SK-N-SH (cell line): ENCODE measurements at regions not wholly inside any gene's neighbourhood (a gene's known extent, or its start where the extent isn't known, plus 50 kb on each side); places are given as distances from the start of the nearest gene placed in this dataset.

Experiments used
- EP300 ChIP-seq, 2 experiments: IDR thresholded peaks; 2 replicates each; pipeline versions ENCODE4 v1.4.0 to v1.6.1; 2012; ENCODE audit warnings: borderline replicate concordance in 1 of 2, low read depth in 1 of 2, low read length in 1 of 2
- FOSL2 ChIP-seq: IDR thresholded peaks from 2 replicates; pipeline ENCODE4 v1.4.0; 2012; ENCODE audit warnings: low read depth, mild to moderate bottlenecking, moderate library complexity, borderline replicate concordance
- POLR2AphosphoS5 ChIP-seq: IDR thresholded peaks from 2 replicates; pipeline ENCODE4 v1.6.1; 2012; ENCODE audit warnings: low read depth, low read length
- SMC3 ChIP-seq: IDR thresholded peaks from 2 replicates; pipeline ENCODE4 v1.6.1; 2012; ENCODE audit warnings: low read depth, low read length, improper control_type of control experiment
- TAF1 ChIP-seq: IDR thresholded peaks from 2 replicates; pipeline ENCODE4 v1.6.1; 2012; ENCODE audit warnings: low read depth, mild to moderate bottlenecking, low read length, moderate library complexity, borderline replicate concordance
- YY1 ChIP-seq: IDR thresholded peaks from 2 replicates; pipeline ENCODE4 v1.4.0; 2012; ENCODE audit warnings: low read depth, mild to moderate bottlenecking
- TF ChIP-seq, protein P1 (sequence below): fragments of 200-600 bp; sonication (generic); IDR thresholded peaks from 2 replicates; pipeline ENCODE4 v1.6.1; 2017; ENCODE audit warnings: antibody characterized with exemption, mild to moderate bottlenecking, moderate library complexity
- TF ChIP-seq, protein P2 (sequence below): IDR thresholded peaks from 2 replicates; pipeline ENCODE4 v1.6.1; 2012; ENCODE audit warnings: mild to moderate bottlenecking, low read depth, low read length, moderate library complexity

DNA sequence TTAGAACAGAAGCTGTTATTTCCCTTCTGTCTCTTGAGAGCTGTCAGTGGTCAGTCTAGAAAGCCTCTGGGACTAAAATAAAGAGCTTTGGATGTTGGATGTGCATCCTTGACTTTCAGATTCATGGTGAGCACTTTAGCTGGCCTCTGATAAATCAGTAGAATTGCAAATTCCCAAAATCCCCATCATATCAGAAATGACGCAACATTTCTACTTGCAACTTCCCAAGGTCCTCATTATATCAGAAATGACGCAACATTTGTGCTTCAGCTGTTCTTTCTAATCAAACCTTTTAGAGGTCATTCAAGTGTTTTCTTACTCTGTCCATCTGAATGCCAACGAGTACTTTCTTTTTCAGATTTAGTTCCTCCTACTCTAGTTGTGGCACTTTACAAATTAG, 167.3 kb upstream of the MOCS2 start:
- TF ChIP-seq SMC3 (no peak), TAF1 (no peak), EP300 (IDR thresholded peaks at IDR 0.05; ENCODE audit: borderline replicate concordance in 1 of 2, low read depth in 1 of 2, low read length in 1 of 2) (no peak), FOSL2 (no peak), YY1 (no peak), POLR2AphosphoS5 (no peak)
- TF ChIP-seq, protein P1, sequence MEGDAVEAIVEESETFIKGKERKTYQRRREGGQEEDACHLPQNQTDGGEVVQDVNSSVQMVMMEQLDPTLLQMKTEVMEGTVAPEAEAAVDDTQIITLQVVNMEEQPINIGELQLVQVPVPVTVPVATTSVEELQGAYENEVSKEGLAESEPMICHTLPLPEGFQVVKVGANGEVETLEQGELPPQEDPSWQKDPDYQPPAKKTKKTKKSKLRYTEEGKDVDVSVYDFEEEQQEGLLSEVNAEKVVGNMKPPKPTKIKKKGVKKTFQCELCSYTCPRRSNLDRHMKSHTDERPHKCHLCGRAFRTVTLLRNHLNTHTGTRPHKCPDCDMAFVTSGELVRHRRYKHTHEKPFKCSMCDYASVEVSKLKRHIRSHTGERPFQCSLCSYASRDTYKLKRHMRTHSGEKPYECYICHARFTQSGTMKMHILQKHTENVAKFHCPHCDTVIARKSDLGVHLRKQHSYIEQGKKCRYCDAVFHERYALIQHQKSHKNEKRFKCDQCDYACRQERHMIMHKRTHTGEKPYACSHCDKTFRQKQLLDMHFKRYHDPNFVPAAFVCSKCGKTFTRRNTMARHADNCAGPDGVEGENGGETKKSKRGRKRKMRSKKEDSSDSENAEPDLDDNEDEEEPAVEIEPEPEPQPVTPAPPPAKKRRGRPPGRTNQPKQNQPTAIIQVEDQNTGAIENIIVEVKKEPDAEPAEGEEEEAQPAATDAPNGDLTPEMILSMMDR: no peak
- TF ChIP-seq, protein P2, sequence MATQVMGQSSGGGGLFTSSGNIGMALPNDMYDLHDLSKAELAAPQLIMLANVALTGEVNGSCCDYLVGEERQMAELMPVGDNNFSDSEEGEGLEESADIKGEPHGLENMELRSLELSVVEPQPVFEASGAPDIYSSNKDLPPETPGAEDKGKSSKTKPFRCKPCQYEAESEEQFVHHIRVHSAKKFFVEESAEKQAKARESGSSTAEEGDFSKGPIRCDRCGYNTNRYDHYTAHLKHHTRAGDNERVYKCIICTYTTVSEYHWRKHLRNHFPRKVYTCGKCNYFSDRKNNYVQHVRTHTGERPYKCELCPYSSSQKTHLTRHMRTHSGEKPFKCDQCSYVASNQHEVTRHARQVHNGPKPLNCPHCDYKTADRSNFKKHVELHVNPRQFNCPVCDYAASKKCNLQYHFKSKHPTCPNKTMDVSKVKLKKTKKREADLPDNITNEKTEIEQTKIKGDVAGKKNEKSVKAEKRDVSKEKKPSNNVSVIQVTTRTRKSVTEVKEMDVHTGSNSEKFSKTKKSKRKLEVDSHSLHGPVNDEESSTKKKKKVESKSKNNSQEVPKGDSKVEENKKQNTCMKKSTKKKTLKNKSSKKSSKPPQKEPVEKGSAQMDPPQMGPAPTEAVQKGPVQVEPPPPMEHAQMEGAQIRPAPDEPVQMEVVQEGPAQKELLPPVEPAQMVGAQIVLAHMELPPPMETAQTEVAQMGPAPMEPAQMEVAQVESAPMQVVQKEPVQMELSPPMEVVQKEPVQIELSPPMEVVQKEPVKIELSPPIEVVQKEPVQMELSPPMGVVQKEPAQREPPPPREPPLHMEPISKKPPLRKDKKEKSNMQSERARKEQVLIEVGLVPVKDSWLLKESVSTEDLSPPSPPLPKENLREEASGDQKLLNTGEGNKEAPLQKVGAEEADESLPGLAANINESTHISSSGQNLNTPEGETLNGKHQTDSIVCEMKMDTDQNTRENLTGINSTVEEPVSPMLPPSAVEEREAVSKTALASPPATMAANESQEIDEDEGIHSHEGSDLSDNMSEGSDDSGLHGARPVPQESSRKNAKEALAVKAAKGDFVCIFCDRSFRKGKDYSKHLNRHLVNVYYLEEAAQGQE: no peak
